Natural killer cell (primary cell): ENCODE measurements at regions not wholly inside any gene's neighbourhood (a gene's known extent, or its start where the extent isn't known, plus 50 kb on each side); places are given as distances from the start of the nearest gene placed in this dataset.

Experiments used
- ATAC-seq, 3 donors: fragments of 150-1000 bp in 2 of 3; fragments of 200-7000 bp in 1 of 3; cut with Tn5 transposase; 1 replicate in 1 of 3; 2 replicates in 2 of 3; pipeline ENCODE4 v1.10.0; 2021; ENCODE audit warnings: mild to moderate bottlenecking in 2 of 3, moderate library complexity in 2 of 3
- DNase-seq, 2 donors: peaks; one replicate each; pipeline versions ENCODE4 v3.0.0 to v3.0.0-alpha.2; 2013 to 2021; ENCODE audit warnings: mixed read lengths in 1 of 2
- H3K27ac ChIP-seq: one replicate; pipeline ENCODE4 v1.5.1; 2013; ENCODE audit warnings: mild to moderate bottlenecking, low read length
- H3K27me3 ChIP-seq: one replicate; pipeline ENCODE4 v1.6.1; 2013; ENCODE audit warnings: low read length; ENCODE audit not compliant: control insufficient read depth, insufficient read depth
- H3K36me3 ChIP-seq: one replicate; pipeline ENCODE4 v1.6.1; 2013; ENCODE audit warnings: low read length; ENCODE audit not compliant: control insufficient read depth, insufficient read depth
- H3K4me1 ChIP-seq: one replicate; pipeline ENCODE4 v1.6.1; 2013; ENCODE audit warnings: low read length; ENCODE audit not compliant: control insufficient read depth, insufficient read depth
- H3K4me3 ChIP-seq: one replicate; pipeline ENCODE4 v1.5.1; 2013; ENCODE audit warnings: low read length
- H3K9me3 ChIP-seq: one replicate; pipeline ENCODE4 v1.6.1; 2013; ENCODE audit warnings: low read length; ENCODE audit not compliant: control insufficient read depth, insufficient read depth
- H3K27ac Mint-ChIP-seq, 2 donors: one replicate each; pipeline ENCODE4 v1.8.0; 2022; ENCODE audit warnings: mild to moderate bottlenecking in 2 of 2, mixed read lengths in 2 of 2, moderate library complexity in 1 of 2
- H3K27me3 Mint-ChIP-seq, 2 donors: one replicate each; pipeline ENCODE4 v1.8.0; 2022; ENCODE audit warnings: low read depth in 2 of 2, mixed read lengths in 2 of 2
- H3K36me3 Mint-ChIP-seq: one replicate; pipeline ENCODE4 v1.8.0; 2022; ENCODE audit warnings: mixed read lengths
- H3K4me1 Mint-ChIP-seq, 2 donors: one replicate each; pipeline ENCODE4 v1.8.0; 2022; ENCODE audit warnings: mixed read lengths in 2 of 2
- H3K4me3 Mint-ChIP-seq: one replicate; pipeline ENCODE4 v1.8.0; 2022; ENCODE audit warnings: mild to moderate bottlenecking, moderate library complexity, mixed read lengths
- H3K9me3 Mint-ChIP-seq, 2 donors: one replicate each; pipeline ENCODE4 v1.8.0; 2022; ENCODE audit warnings: mixed read lengths in 2 of 2
- WGBS: methylation state at CpG from one replicate; pipeline ENCODE4 v1.1.7; 2013; ENCODE audit warnings: missing lambda C conversion rate; ENCODE audit not compliant: insufficient coverage; 5-methylcytosine and 5-hydroxymethylcytosine counted together
- intact Hi-C: fragments of 100-400 bp; cut with micrococcal nuclease; formaldehyde crosslinking; loops from one replicate; pipeline ENCODE4 v1.14.2; 2022
- TF ChIP-seq, protein P1 (sequence below): fragments of 200-600 bp; IDR thresholded peaks from one replicate; pipeline ENCODE4 v1.8.0; 2022; ENCODE audit warnings: antibody characterized with exemption

GRCh38 chr2:226023946-226024345, 624.4 kb downstream of the NYAP2 start:
- ATAC-seq = no peak
- H3K9me3 Mint-ChIP-seq = peaks cover 12% of the 10 kb centered on the region in 2 donors
- intact Hi-C loops = no loop called here

GRCh38 chr2:226023383-226023782, 623.9 kb downstream of the NYAP2 start:
- no peaks in the 10 kb centered on the region for H3K4me1 ChIP-seq
- Mint-ChIP-seq H3K4me1 (no peaks in the 10 kb centered on the region), H3K4me3 (no peak overlapping the region), H3K9me3 (peaks cover 11 to 14% of the 10 kb centered on the region in 2 donors), H3K36me3 (no peaks in the 10 kb centered on the region), H3K27me3 (no peaks in the 10 kb centered on the region), H3K27ac (no peak overlapping the region)
- TF ChIP-seq, protein P1, sequence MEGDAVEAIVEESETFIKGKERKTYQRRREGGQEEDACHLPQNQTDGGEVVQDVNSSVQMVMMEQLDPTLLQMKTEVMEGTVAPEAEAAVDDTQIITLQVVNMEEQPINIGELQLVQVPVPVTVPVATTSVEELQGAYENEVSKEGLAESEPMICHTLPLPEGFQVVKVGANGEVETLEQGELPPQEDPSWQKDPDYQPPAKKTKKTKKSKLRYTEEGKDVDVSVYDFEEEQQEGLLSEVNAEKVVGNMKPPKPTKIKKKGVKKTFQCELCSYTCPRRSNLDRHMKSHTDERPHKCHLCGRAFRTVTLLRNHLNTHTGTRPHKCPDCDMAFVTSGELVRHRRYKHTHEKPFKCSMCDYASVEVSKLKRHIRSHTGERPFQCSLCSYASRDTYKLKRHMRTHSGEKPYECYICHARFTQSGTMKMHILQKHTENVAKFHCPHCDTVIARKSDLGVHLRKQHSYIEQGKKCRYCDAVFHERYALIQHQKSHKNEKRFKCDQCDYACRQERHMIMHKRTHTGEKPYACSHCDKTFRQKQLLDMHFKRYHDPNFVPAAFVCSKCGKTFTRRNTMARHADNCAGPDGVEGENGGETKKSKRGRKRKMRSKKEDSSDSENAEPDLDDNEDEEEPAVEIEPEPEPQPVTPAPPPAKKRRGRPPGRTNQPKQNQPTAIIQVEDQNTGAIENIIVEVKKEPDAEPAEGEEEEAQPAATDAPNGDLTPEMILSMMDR = no peak
- no peak for DNase-seq
- intact Hi-C loops = no loop called here
- H3K9me3 ChIP-seq = no peaks in the 10 kb centered on the region
- no peak overlapping the region for H3K27ac ChIP-seq
- H3K27me3 ChIP-seq = no peaks in the 10 kb centered on the region
- H3K4me3 ChIP-seq = no peak overlapping the region
- 73% methylated on average over 4 of the region's 5 CpGs for WGBS
- no peak for ATAC-seq
- H3K36me3 ChIP-seq = no peaks in the 10 kb centered on the region

More at GRCh38 chr2:226023946-226024345, 624.4 kb downstream of the NYAP2 start:
- DNase-seq = no peak
- no peaks in the 10 kb centered on the region for H3K36me3 ChIP-seq
- TF ChIP-seq, protein P1 = no peak
- no peak overlapping the region for H3K27ac Mint-ChIP-seq
- H3K4me1 ChIP-seq = no peaks in the 10 kb centered on the region
- no peaks in the 10 kb centered on the region for H3K9me3 ChIP-seq
- H3K4me1 Mint-ChIP-seq = no peaks in the 10 kb centered on the region
- no peaks in the 10 kb centered on the region for H3K36me3 Mint-ChIP-seq
- no peak overlapping the region for H3K4me3 Mint-ChIP-seq
- no peak overlapping the region for H3K27ac ChIP-seq
- H3K4me3 ChIP-seq = no peak overlapping the region
- H3K27me3 Mint-ChIP-seq = no peaks in the 10 kb centered on the region
- H3K27me3 ChIP-seq = no peaks in the 10 kb centered on the region

DNA sequence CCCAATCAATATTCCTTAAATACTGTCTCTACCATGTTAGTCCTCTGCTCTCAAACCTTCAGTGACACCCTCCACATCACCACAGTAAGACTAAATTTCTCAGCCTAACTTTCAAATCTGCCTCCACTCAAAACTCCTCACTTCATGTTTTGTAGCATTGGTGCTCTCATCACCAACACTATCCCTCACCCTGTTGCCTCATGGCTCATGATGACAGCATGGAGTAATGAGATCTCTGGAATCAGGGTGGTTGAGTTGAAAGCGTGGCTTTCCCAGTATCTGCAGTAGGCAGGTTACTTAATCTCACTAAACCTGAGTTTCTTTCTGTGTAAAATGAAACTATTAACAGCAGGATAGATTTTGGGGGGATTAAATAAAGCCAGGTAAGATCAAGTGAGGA, 621.4 kb downstream of the NYAP2 start:
- TF ChIP-seq, protein P1 = no peak
- intact Hi-C loops = no loop called here
- WGBS = no CpG with 5 or more reads among the region's 1 CpG

GRCh38 chr2:226020176-226020575, 620.7 kb downstream of the NYAP2 start:
- Histone ChIP-seq H3K27me3 (no peaks in the 10 kb centered on the region), H3K36me3 (no peaks in the 10 kb centered on the region), H3K9me3 (no peaks in the 10 kb centered on the region), H3K4me3 (no peak overlapping the region), H3K4me1 (no peaks in the 10 kb centered on the region), H3K27ac (no peak overlapping the region)
- Mint-ChIP-seq H3K27me3 (no peaks in the 10 kb centered on the region), H3K9me3 (peaks cover 11 to 16% of the 10 kb centered on the region in 2 donors), H3K4me3 (no peak overlapping the region), H3K27ac (no peak overlapping the region), H3K4me1 (no peaks in the 10 kb centered on the region), H3K36me3 (no peaks in the 10 kb centered on the region)
- DNase-seq (no peak), ATAC-seq (no peak)
- TF ChIP-seq, protein P1 = no peak
- intact Hi-C loops = no loop called here

More for the DNA sequence above, 621.4 kb downstream of the NYAP2 start:
- Histone ChIP-seq H3K27me3 (no peaks in the 10 kb centered on the region), H3K4me3 (no peak overlapping the region), H3K36me3 (no peaks in the 10 kb centered on the region), H3K9me3 (no peaks in the 10 kb centered on the region), H3K4me1 (no peaks in the 10 kb centered on the region), H3K27ac (no peak overlapping the region)
- Mint-ChIP-seq H3K27ac (no peak overlapping the region), H3K36me3 (no peaks in the 10 kb centered on the region), H3K4me1 (no peaks in the 10 kb centered on the region), H3K9me3 (peaks cover 11 to 16% of the 10 kb centered on the region in 2 donors), H3K27me3 (no peaks in the 10 kb centered on the region), H3K4me3 (no peak overlapping the region)
- DNase-seq (no peak), ATAC-seq (no peak)
